Loucy (cell line): ENCODE measurements at regions not wholly inside any gene's neighbourhood (a gene's known extent, or its start where the extent isn't known, plus 50 kb on each side); places are given as distances from the start of the nearest gene placed in this dataset.

Experiments used
- EZH2phosphoT487 ChIP-seq: fragments of 200-600 bp; IDR thresholded peaks from 2 replicates; pipeline ENCODE4 v1.6.1; 2018; ENCODE audit warnings: antibody characterized with exemption, mild to moderate bottlenecking, moderate library complexity, borderline replicate concordance
- TF ChIP-seq, protein P1 (sequence below): fragments of 200-600 bp; sonication (generic); conservative IDR thresholded peaks from 2 replicates; pipeline ENCODE4 v1.5.1; 2014; ENCODE audit warnings: mild to moderate bottlenecking, antibody characterized with exemption, low read length

DNA sequence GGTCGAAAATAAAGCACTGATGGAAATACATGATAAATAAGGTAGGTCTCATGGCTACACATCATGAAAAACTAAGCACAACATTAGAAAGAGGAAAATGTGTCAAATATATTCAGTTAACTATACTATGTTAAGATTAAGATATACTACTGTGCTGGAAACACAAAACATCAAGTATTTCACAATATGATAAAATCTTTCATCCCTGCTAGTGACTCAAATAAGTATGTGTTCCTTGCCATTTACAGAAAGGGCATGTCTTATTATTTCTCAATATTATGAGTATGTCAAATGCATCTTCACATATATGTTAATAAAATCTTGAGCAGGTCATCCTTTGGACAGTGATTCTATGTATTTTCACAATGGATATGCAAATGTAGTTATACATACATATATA, 1260.1 kb upstream of the ADGRL2 start:
- TF ChIP-seq, protein P1, sequence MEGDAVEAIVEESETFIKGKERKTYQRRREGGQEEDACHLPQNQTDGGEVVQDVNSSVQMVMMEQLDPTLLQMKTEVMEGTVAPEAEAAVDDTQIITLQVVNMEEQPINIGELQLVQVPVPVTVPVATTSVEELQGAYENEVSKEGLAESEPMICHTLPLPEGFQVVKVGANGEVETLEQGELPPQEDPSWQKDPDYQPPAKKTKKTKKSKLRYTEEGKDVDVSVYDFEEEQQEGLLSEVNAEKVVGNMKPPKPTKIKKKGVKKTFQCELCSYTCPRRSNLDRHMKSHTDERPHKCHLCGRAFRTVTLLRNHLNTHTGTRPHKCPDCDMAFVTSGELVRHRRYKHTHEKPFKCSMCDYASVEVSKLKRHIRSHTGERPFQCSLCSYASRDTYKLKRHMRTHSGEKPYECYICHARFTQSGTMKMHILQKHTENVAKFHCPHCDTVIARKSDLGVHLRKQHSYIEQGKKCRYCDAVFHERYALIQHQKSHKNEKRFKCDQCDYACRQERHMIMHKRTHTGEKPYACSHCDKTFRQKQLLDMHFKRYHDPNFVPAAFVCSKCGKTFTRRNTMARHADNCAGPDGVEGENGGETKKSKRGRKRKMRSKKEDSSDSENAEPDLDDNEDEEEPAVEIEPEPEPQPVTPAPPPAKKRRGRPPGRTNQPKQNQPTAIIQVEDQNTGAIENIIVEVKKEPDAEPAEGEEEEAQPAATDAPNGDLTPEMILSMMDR, result no peak
- TF ChIP-seq EZH2phosphoT487, result no peak
